AG09319 (cell line): ENCODE measurements at regions not wholly inside any gene's neighbourhood (a gene's known extent, or its start where the extent isn't known, plus 50 kb on each side); places are given as distances from the start of the nearest gene placed in this dataset.
A peak's percentile ranks its signal among the peaks of the same experiment; 100 is the strongest.

Source experiments
- DNase-seq: peaks from one replicate; pipeline ENCODE4 v3.0.0-alpha.2; 2010; ENCODE audit warnings: low read depth; ENCODE audit errors: extremely low read depth
- TF ChIP-seq, protein P1 (sequence below): IDR thresholded peaks from 2 replicates; pipeline ENCODE4 v1.5.1; 2011; ENCODE audit warnings: low read depth, mild to moderate bottlenecking, inconsistent platforms, low read length, moderate library complexity

DNA sequence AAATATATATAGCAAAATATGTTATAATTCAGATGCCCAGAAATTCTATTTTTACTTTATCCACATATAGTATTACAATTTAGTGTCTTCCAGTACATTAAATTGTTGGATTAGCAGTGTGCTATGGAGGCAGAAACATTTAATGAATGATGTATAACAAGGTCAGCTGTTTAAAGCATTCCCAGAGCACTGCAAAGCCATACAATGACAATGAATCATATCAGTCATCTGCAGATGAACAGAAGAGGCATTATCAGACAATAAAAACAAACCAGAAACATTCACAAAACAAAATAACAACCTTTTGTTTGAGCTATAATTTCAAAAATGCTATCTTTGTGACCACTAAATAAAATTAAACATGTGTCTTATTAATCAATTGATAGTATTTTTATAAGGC is 524.2 kb downstream of the FAT4 start:
- TF ChIP-seq, protein P1, sequence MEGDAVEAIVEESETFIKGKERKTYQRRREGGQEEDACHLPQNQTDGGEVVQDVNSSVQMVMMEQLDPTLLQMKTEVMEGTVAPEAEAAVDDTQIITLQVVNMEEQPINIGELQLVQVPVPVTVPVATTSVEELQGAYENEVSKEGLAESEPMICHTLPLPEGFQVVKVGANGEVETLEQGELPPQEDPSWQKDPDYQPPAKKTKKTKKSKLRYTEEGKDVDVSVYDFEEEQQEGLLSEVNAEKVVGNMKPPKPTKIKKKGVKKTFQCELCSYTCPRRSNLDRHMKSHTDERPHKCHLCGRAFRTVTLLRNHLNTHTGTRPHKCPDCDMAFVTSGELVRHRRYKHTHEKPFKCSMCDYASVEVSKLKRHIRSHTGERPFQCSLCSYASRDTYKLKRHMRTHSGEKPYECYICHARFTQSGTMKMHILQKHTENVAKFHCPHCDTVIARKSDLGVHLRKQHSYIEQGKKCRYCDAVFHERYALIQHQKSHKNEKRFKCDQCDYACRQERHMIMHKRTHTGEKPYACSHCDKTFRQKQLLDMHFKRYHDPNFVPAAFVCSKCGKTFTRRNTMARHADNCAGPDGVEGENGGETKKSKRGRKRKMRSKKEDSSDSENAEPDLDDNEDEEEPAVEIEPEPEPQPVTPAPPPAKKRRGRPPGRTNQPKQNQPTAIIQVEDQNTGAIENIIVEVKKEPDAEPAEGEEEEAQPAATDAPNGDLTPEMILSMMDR: no peak
- no peak for DNase-seq

DNA sequence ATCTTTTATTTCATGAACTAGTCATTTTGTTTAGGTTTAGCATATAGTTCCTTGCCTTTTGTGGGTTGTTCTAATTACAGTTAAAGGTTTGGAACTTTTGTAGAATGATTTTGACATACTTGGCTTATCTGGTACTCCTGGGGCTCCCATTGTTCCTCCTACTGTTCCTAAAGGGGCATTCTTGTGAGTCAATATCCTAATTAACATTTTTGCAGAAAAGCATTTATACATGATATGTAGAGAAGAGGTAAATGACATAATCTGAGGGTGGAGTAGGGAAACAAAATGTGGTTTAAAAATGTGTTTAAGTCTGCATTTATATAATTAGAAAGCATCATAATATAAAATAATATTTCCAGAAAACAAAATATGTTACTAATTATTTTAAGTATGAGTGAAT is 529.2 kb downstream of the FAT4 start:
- no peak for DNase-seq
- TF ChIP-seq, protein P1: no peak

DNA sequence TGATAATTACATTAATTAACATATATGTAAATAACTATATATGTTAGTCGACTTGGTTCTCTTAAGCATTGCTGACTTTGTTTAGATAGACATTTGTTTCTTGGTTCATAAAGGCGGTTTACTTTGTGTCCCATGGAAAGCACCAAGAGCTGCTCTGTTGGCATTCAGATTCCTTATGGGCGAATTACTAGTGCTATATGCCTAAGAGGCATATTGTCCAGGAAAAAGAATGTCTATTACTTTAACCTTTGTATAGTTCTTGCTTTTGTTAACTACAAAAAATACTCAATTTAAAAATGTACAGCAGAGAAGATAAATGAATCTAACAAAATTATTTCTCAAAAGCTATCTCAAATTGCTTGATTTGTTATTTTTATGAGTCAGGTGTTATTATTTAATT is 532.8 kb downstream of the FAT4 start:
- TF ChIP-seq, protein P1: no peak
- DNase-seq: no peak

DNA sequence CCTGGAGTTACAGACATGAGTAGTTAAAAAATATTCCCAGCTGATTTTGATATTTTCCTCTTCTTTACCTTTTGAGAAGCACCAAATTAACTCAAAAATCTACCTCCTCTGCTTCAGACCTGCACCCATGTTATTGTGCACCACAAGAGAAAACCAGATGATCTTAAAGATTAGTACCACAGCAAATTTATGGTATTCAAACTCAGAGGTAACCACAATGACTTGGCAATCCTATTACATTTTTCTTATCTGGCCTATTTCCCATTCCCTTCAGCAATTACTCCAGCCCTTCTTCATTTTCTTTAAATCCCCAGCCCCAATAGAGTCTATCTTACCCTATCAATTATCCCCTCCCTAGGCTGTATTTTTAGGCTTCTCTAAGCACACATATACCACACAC is 535.1 kb downstream of the FAT4 start:
- TF ChIP-seq, protein P1: no peak
- peak; percentile 25 for DNase-seq

DNA sequence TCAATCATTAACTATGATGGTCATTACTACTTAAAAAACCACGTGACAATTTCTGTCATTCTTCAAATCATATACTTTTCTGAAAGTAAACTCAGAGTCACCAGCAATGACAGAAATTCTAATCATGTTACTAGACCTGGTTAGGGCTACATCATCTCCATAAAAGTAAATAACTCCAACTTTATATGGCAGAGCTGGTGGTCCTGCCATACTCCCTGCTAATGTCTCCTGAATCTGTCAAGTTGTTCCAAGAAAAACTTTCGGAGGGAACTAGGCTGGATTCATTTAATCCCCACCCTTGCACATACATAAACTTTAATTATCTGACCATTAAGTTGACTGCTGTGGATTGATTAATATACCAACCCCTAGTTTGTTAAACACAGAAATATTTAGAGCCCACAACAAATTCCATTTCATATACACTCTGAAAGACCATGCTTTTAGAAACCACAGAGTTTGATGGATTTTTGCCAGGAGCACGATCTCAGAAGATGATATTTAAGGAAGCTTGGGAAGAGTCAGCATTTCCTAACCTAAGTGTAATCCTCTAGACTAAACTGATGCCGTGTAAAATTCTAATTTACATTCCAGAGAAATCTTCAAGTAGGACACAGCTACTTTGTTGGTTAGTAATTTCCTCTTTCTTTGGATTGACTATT is 577.0 kb downstream of the FAT4 start:
- TF ChIP-seq, protein P1: no peak
- peak; percentile 29 for DNase-seq

DNA sequence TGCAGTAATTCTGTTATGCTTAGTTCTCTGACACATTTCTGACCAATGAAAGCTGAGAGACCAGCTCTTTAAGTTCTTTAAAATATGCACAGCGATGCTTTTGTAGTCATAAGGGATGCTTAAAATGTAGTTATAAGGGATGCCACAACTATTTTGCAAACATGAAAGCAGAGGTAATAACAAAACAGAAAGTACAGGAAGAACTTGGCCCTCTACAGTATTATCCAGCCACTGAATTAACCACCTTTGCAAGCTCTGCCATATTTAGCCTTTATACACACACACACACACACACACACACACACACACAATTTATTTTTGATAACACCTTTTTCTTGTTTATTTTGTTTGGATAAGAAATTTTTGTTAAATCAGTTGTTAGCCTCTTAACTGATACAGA is 590.0 kb downstream of the FAT4 start:
- DNase-seq: no peak
- TF ChIP-seq, protein P1: no peak

DNA sequence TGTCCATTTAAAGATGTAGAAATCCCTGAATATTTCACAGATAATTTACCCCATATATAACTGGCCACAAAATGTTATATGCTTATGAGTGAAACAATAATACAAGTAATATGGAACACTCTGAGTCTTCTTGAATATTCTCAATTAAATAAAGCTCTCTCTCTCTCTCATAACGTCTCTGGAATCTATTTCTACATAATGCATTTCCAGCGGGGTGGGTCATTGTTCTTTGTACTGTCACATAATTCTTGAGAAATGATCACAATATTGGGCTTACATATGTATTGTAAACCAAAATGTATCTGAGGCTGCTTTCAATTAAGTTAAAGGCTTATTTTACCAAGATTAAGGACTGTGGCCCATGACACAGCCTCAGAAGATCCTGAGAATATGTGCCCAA is 596.3 kb downstream of the FAT4 start:
- DNase-seq: no peak
- TF ChIP-seq, protein P1: no peak
